Stimulated activated effector memory CD8-positive, alpha-beta T cell treated with anti-CD3 and anti-CD28 coated beads, Interleukin-12 subunit alpha, Interleukin-12 subunit beta, amount 100 ng/mL, for 72 hours (primary cell): ENCODE measurements at regions not wholly inside any gene's neighbourhood (a gene's known extent, or its start where the extent isn't known, plus 50 kb on each side); places are given as distances from the start of the nearest gene placed in this dataset.
A peak's percentile ranks its signal among the peaks of the same experiment; 100 is the strongest.

Experiments
- ATAC-seq: fragments of 150-1000 bp; cut with Tn5 transposase; 2 replicates; pipeline ENCODE4 v1.10.0; 2021
- DNase-seq, 2 donors: peaks; one replicate each; pipeline ENCODE4 v3.0.0; 2021 to 2022; ENCODE audit warnings: low spot score in 2 of 2
- H3K27ac Mint-ChIP-seq: one replicate; pipeline ENCODE4 v1.8.0; 2022; ENCODE audit warnings: mild to moderate bottlenecking, mixed read lengths
- H3K36me3 Mint-ChIP-seq: one replicate; pipeline ENCODE4 v1.8.0; 2022; ENCODE audit warnings: mild to moderate bottlenecking, mixed read lengths
- H3K4me1 Mint-ChIP-seq: one replicate; pipeline ENCODE4 v1.8.0; 2022; ENCODE audit warnings: mixed read lengths
- H3K4me3 Mint-ChIP-seq: one replicate; pipeline ENCODE4 v1.8.0; 2022; ENCODE audit warnings: mild to moderate bottlenecking, mixed read lengths
- H3K9me3 Mint-ChIP-seq: one replicate; pipeline ENCODE4 v1.8.0; 2022; ENCODE audit warnings: mixed read lengths

DNA sequence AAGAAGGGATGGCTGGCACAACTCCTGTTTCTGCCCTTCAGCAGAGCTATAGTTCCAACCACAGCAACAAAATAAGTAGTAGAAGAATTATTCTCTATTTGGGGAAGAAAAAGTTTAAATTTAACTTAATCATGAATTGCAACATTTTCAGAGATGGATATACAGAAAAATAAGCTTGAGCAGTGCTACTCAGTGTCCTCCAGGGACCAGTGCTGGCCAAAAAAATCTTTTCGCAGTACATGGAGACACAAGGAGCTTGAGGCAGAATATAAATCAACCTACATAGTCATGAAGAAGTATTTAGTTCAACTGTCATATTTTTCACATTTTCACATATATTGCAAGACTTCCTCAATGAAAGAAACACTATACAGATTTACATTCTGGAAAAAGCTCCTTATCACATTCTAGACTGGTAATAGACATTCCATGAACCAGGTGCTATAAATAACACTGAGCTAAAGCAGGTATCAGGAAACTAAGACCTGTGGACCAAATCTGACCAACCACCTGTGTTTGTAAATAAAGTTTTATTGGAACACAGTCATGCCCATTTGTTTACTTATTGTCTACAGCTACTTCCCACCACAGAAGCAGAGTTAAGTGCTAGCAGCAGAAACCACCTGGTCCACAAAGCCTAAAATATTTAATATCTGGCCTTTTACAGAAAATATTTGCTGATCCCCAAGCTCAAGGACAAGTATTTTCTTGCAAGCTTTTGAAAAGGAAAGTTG lies 101.9 kb downstream of the RGS21 start:
- no peak overlapping the region for H3K27ac Mint-ChIP-seq
- no peaks in the 10 kb centered on the region for H3K36me3 Mint-ChIP-seq
- ATAC-seq (no peak), DNase-seq (no peak)
- H3K9me3 Mint-ChIP-seq: no peaks in the 10 kb centered on the region
- H3K4me3 Mint-ChIP-seq: no peak overlapping the region
- H3K4me1 Mint-ChIP-seq: no peaks in the 10 kb centered on the region

DNA sequence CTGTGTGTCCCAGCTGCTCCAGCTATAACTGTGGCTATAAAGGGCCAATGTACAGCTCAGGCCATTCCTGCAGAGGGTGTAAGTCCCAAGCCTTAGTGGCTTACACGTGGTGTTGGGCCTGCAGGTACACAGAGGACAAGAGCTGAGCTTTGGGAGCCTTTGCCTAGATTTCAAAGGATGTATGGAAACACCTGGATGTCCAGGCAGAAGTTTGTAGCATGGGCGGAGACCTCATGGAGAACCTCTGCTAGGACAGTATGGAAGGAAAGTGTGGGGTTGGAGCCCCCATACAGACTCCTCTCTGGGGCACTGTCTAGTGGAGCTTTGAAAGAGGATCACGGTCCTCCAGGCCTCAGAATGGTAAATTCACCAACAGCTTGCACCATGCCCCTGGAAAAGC lies 113.9 kb downstream of the RGS21 start:
- Mint-ChIP-seq H3K36me3 (no peaks in the 10 kb centered on the region), H3K4me3 (no peak overlapping the region), H3K9me3 (peaks cover 4% of the 10 kb centered on the region), H3K27ac (no peak overlapping the region), H3K4me1 (no peaks in the 10 kb centered on the region)
- ATAC-seq (no peak), DNase-seq (no peak)

DNA sequence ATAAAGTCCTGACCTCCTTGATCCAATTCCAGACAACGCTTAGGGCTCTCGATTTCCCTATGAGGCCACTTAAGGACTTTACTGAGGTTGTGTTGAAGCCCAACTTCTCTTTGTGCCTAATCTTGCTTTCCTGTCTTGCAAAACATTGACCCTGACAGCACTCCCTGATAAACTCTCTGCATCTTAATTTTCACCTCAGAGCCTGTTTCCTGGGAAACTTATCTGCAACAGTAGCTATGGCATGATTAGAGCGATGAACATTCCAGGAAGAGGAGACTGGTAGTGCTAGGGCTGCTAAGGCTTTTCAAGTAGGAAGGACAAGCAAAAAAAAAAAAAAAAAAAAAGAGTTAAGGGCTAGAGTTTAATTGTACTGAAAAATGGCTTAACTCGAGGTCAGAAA lies 118.9 kb downstream of the RGS21 start:
- Mint-ChIP-seq H3K9me3 (no peaks in the 10 kb centered on the region), H3K36me3 (no peaks in the 10 kb centered on the region), H3K27ac (no peak overlapping the region), H3K4me1 (no peaks in the 10 kb centered on the region), H3K4me3 (no peak overlapping the region)
- ATAC-seq: no peak
- no peak for DNase-seq

DNA sequence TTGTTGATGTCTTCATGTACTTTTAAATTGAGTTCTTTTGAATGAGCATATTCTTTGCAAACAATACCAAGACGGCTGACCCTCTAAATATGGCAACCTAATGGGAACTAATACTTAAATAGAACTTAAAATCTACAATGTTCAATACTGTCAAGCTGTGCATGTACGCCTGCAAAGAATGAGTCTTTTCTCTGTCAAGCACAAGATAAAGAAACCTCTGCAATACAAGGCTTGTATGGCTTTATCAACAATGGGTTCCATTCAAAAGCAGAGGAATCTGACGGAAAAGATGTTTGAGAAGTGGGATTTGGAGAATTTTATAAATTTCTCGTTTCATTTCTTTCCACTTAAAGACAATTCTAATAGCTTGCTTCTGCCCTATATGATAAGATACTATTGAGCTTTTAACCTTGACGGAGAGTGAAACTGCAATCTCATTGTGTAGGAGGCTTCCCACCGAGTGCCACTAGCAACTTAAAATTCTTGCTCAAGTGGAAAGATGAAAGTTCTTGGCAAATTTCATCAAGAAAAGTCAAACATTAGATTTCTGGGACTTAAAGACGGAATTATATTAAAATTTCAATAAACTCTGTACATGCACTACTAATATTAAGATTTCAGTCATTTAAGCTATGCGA lies 119.8 kb downstream of the RGS21 start:
- H3K4me1 Mint-ChIP-seq: no peaks in the 10 kb centered on the region
- ATAC-seq: no peak
- no peak overlapping the region for H3K27ac Mint-ChIP-seq
- H3K4me3 Mint-ChIP-seq: no peak overlapping the region
- no peaks in the 10 kb centered on the region for H3K36me3 Mint-ChIP-seq
- DNase-seq: no peak
- no peaks in the 10 kb centered on the region for H3K9me3 Mint-ChIP-seq

DNA sequence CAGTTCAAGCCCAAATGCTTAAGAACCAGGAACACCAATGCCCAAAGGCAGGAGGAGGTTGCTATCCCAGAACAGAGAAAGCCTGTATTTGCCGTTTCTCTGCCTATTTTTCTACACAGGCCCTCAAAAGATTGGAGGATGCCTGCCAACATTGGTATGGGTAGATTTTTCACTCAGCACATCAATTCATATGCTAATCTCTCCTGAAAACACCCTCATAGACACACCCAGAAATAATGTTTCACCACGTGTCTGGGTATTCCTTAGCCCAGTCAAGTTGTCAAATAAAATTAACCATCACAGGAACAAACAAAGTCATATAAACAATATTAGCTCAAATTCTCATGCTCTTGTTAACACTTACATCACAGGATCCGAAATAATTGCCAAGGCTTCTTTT lies 121.9 kb downstream of the RGS21 start:
- DNase-seq (no peak), ATAC-seq (no peak)
- Mint-ChIP-seq H3K9me3 (no peaks in the 10 kb centered on the region), H3K4me1 (no peaks in the 10 kb centered on the region), H3K36me3 (no peaks in the 10 kb centered on the region), H3K4me3 (no peak overlapping the region), H3K27ac (no peak overlapping the region)

DNA sequence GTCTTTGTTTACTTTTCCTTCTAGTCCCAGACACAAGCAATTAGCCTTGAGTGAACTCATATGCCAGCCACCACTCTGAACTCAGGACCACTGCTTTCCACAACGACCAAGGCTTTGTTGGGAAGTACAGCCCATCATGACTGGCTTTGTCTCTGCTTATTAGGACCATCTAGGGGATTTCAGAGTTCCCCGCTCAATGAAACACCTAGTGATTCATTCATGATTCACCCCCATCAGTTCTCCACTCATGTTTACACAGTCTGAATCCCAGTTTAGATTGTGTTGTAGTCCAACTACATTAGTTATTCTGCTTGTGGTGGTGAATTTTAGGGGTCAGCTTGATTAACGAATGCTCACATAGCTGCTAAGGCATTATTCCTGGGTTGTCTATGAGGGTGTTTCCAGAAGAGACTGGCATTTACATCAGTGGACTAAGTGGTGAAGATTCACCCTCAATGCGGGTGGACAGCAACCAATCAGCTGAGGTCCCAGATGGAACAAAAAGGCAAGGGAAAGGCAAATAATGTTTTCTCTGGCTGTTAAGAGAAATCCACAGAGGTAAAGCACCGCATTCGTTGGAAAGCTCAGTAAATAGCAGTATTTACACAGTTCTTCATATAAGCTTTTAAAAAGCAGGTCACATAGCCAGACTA lies 122.7 kb downstream of the RGS21 start:
- Mint-ChIP-seq H3K36me3 (no peaks in the 10 kb centered on the region), H3K4me1 (no peaks in the 10 kb centered on the region), H3K9me3 (no peaks in the 10 kb centered on the region), H3K4me3 (no peak overlapping the region), H3K27ac (no peak overlapping the region)
- DNase-seq: no peak
- ATAC-seq: peak; percentile 82

DNA sequence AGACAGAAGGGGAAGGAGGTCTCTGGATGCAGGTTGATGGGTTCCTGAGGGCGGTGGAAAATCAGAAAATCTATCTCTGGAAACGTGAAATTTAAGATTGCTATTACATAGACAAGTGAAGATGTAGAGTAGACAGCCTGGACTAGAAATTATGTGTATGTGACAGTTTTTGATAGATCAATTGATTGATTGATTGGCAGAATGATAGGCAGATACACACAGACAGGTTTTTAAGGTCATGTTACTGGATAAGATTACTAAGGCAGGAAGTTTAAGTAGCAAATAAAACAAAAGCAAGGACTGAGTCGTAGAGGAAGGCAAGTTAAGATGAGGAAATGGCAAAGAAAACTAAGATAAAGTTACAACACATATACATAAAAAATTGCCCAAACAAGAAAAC lies 124.7 kb downstream of the RGS21 start:
- Mint-ChIP-seq H3K36me3 (no peaks in the 10 kb centered on the region), H3K4me1 (no peaks in the 10 kb centered on the region), H3K4me3 (no peak overlapping the region), H3K9me3 (no peaks in the 10 kb centered on the region), H3K27ac (no peak overlapping the region)
- ATAC-seq: no peak
- no peak for DNase-seq

DNA sequence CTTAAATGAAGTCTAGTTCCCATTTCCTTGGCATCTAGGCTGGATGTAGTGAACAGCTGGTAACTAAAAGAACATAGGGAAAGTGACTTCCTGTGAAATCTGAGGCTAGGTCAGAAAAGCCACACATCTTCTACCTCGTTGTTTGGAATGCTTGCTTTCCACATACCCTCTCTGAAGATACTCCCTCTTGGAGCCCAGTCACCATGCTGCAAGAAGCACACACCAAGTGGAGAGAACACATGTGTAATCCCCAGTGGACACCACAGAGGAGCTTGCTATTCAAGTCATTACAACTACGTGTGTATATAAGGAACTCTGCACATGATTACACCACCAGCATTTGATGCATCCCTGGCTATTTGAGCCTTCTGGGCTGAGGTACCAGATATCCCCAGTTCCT lies 125.9 kb downstream of the RGS21 start:
- ATAC-seq (no peak), DNase-seq (no peak)
- Mint-ChIP-seq H3K4me1 (no peaks in the 10 kb centered on the region), H3K4me3 (no peak overlapping the region), H3K9me3 (no peaks in the 10 kb centered on the region), H3K27ac (no peak overlapping the region), H3K36me3 (no peaks in the 10 kb centered on the region)

DNA sequence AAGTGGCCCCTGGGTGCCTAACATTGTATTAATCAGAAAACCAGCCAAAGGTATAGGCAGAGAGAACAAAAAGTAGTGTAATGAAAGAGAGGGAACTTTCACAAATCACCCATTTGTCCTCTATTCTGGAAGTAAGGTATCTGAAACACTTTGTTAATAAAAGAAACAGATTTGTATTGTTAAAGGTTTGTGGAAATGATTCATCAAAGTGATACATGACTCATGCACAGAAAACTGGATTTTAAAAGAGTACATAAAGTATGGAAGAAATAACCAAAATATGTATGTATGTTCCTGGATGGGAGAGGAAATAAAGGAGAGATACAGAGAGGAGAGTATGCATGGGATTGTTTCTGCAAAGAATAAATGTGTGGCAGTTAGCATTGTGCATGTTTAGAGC lies 126.8 kb downstream of the RGS21 start:
- H3K9me3 Mint-ChIP-seq: no peaks in the 10 kb centered on the region
- ATAC-seq (no peak), DNase-seq (no peak)
- no peaks in the 10 kb centered on the region for H3K36me3 Mint-ChIP-seq
- no peaks in the 10 kb centered on the region for H3K4me1 Mint-ChIP-seq
- no peak overlapping the region for H3K4me3 Mint-ChIP-seq
- H3K27ac Mint-ChIP-seq: no peak overlapping the region

DNA sequence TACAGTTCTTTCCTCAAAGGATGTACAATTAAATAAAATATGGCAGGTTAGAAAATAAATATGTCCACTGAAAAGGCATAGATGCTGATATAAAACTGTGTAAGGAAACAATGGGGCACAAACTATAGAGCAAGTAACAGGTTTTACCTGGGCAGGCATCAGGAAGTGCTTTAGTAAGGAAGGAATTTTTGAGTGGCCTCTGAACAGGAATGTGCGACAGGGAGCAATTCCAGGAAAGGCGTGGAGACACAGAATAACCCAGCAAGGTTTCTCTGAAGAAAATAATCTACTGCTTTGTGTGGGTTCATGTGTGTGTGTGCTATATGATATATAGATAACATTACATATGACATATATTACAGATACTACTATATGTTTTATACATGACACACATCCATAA lies 128.4 kb downstream of the RGS21 start:
- no peak for ATAC-seq

DNA sequence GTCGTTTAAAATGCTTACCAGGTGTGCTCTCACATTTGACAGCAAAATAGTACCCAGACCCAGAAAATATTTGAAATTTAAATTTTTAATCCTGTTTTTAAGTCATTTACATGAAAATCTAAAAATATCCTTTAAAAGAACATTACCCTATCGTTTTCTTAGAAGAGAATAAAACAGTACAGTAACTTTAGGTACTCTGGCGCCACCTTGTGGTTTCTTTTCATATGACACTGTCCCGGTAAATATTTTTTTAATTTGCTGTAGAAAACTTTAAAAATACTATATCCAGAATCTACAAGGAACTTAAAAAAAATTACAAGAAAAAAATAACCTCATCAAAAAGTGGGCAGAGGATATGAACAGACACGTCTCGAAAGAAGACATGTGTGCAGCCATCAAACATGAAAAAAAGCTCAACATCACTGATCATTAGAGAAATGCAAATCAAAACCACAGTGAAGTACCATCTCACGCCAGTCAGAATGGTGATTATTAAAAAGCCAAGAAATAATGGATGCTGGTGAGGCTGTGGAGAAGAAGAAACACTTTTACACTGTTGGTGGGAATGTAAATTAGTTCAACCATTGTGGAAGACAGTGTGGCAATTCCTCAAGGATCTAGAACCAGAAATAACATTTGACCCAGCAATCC lies 129.2 kb downstream of the RGS21 start:
- H3K36me3 Mint-ChIP-seq: no peaks in the 10 kb centered on the region
- H3K27ac Mint-ChIP-seq: no peak overlapping the region
- no peaks in the 10 kb centered on the region for H3K9me3 Mint-ChIP-seq
- H3K4me1 Mint-ChIP-seq: no peaks in the 10 kb centered on the region
- DNase-seq (peak; percentile 35 to 72), ATAC-seq (no peak)
- no peak overlapping the region for H3K4me3 Mint-ChIP-seq

More for the DNA sequence above, 128.4 kb downstream of the RGS21 start:
- H3K27ac Mint-ChIP-seq: no peak overlapping the region
- H3K4me1 Mint-ChIP-seq: no peaks in the 10 kb centered on the region
- no peaks in the 10 kb centered on the region for H3K36me3 Mint-ChIP-seq
- no peaks in the 10 kb centered on the region for H3K9me3 Mint-ChIP-seq
- DNase-seq: no peak
- no peak overlapping the region for H3K4me3 Mint-ChIP-seq

DNA sequence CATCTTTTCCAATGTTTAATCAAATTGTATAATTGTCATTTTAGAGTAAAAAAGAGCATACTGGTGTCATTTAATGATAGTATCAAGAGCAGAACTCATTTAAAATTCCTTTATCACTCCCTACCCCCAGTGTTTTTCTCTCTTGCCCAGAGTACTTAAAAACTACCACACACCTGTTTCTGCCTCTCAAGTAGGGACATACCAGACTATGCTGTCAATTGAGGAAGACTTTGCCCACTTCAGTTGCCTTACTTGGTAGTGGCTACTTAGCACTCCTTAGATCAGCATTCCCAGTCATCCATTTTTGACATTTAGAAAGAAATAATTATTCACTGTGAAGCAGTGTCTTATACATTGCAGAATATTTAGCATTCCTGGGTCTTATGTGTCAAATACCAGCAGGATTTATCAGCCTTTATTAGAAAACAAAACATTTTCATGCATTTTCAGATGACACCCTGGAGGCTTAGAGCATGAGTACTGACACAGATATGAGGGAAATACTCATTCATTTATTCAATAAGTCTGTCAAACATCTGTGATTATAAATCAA lies 127.5 kb upstream of the RGS1 start:
- DNase-seq (no peak), ATAC-seq (no peak)
- H3K4me3 Mint-ChIP-seq: no peak overlapping the region
- no peaks in the 10 kb centered on the region for H3K36me3 Mint-ChIP-seq
- H3K9me3 Mint-ChIP-seq: no peaks in the 10 kb centered on the region
- H3K4me1 Mint-ChIP-seq: no peaks in the 10 kb centered on the region
- no peak overlapping the region for H3K27ac Mint-ChIP-seq

DNA sequence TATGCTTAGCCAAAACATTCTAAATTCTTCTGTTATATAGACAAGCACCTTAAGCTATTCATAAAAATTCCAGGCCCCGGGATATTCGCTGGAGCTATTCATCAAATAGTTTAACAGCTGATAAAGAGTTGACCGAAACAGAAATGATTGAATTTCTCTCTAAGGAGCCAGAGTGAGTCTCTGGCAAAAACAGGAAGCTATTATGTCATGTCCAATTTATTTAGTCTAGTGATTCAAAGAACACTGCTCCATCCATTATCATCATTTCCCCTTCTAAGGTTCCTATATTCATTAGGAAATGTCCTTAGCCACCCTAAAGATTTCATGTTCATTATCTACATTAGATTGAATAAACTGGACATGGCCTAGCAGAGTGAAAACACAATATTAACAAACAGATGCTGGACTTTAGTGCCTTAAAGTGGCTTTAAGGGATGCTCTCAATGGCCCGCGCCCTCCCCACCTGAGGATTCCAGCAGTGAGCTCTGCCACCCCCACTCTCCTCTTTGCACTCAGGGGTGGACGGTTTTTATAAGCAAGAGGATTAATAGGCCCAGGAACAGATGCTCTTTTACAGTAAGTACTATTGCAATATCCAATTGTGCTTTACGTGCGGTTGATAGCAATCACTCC lies 122.1 kb upstream of the RGS1 start:
- DNase-seq (no peak), ATAC-seq (no peak)
- Mint-ChIP-seq H3K27ac (no peak overlapping the region), H3K4me1 (no peaks in the 10 kb centered on the region), H3K36me3 (no peaks in the 10 kb centered on the region), H3K9me3 (no peaks in the 10 kb centered on the region), H3K4me3 (no peak overlapping the region)

DNA sequence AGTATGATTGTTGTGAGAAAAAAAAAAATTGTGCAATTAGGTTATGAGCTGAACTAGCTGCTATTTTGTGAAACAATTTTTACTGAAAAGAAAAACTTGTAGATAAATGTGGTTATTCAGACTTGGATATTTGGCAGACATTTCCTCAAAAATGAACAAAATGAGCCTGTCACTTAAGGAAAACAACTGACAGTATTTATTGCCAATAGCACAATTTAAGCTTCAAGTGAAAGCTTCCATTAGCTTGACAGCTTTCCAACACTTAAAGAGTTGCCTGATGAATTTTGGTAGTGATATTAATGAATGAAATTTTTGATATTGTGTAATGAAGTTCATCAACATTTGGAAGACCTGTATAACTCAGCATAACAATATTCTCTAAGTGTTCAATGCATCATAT lies 116.1 kb upstream of the RGS1 start:
- no peak for DNase-seq
- Mint-ChIP-seq H3K4me3 (no peak overlapping the region), H3K9me3 (no peaks in the 10 kb centered on the region), H3K27ac (no peak overlapping the region), H3K36me3 (no peaks in the 10 kb centered on the region), H3K4me1 (no peaks in the 10 kb centered on the region)
- ATAC-seq: no peak

DNA sequence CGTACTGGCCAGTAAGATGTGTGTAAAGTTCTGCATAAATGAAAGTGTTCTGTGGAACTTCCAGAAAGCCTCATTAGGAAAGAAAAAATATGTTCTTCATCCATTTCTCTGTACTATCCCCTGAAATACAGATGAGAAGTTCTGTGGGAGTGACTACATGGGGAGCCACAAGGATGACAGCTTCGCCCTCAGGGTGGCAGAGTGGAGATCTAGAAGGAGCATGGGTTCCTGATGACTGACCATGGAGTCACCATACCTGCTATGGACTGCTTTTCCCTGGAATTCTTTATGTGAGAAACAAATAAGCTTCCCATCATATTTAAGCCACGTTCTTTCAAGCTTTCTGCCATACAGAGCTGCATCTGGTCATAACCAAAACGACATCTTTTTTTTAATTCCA lies 113.9 kb upstream of the RGS1 start:
- Mint-ChIP-seq H3K9me3 (no peaks in the 10 kb centered on the region), H3K4me1 (no peaks in the 10 kb centered on the region), H3K4me3 (no peak overlapping the region), H3K36me3 (no peaks in the 10 kb centered on the region), H3K27ac (no peak overlapping the region)
- no peak for DNase-seq
- ATAC-seq: no peak
